NCI-H2196 (cell line): ENCODE measurements at regions not wholly inside any gene's neighbourhood (a gene's known extent, or its start where the extent isn't known, plus 50 kb on each side); places are given as distances from the start of the nearest gene placed in this dataset.

Source experiments
- DNase-seq: peaks from one replicate; lab custom pipeline; 2025; ENCODE audit not compliant: unreplicated experiment; lab: John Stamatoyannopoulos, UW

GRCh38 chr2:51628917-51629316 lies 597.0 kb upstream of the NRXN1 start:
- DNase-seq: no peak

GRCh38 chr2:51624995-51625394 lies 593.1 kb upstream of the NRXN1 start:
- no peak for DNase-seq

DNA sequence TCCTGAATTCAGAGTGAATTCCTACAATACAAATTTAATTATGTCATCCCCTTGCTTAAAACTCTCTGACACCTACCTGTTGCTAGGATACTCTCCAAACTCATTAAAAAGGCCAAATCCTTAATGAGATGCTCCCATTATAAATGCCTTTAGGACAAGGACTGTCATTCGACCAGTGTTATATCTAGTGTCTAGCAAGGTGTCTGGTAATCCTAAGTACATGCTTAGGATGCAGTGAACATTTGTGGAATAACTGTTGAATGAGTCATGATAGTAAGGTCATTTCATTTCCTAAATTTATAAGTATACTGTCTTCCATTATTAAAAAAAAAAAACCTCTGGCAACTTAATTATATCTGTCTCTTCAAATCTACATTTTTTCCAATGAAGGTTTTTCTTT lies 588.9 kb upstream of the NRXN1 start:
- no peak for DNase-seq

DNA sequence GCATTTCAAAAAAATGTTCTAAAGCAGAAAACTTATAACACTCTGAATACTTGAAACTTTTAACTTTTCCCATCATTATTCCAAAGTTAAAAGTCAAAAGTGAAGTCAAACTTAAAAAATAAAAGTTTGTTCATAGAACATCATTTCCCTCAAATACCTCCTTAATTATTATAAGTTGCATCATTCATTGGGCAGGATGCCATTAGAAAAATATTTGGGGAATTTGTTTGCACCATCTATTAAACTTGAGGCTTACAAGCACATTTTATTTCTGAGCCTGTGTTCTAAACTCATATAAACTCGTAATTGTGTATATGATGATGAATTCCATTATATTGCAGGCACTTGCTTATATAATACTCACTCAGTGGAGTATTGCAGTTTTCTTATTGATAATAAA lies 588.0 kb upstream of the NRXN1 start:
- DNase-seq: no peak

DNA sequence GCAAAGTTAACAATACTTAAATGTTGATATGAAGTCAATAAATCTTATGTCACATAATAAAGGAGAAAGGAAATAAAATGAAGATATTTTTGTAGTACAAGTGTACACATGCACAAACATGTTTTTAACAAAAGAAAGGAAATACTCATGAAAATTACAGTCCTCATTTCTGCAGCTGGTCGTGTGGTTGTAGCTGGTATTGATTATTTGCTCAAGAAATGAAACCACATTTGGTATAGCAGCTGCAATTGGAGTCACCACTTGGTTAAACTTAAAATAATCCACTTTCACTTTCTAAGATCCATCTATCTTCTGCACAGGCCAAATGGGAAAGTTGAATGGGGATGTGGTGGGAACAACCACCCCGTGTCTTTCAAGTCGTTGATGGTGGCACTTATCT lies 580.5 kb upstream of the NRXN1 start:
- no peak for DNase-seq

DNA sequence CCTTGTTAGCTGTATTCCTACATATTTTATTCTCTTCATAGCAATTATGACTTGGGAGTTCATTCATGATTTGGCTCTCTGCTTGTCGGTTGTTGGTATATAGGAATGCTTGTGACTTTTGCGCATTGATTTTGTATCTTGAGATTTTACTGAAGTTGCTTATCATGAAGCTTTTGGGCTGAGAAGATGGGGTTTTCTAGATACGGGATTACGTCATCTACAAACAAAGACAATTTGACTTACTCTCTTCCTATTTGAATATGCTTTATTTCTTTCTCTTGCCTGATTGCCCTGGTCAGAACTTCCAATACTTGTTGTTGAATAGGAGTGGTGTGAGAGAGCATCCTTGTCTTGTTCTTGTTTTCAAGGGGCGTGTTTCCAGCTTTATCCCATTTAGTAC lies 569.8 kb upstream of the NRXN1 start:
- DNase-seq: no peak

DNA sequence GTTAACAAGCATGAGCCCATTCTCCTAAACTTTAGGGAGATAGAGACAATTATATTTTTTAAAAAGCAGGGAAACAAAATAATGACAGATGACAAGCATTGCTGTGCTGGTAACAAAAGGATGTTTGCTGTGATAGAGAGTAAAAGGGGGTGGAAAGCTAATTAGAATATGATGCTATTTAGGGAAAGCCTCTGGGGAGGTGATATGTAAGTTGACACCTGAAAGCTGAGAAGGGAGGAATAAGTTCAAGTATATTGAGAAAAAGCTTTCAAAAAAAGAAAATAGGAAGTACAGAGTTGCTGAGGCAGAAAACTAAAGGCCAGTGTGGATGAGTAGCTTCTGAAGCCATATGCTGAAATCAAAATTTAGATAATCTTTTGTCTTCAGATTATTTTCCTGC lies 565.2 kb upstream of the NRXN1 start:
- DNase-seq: no peak

DNA sequence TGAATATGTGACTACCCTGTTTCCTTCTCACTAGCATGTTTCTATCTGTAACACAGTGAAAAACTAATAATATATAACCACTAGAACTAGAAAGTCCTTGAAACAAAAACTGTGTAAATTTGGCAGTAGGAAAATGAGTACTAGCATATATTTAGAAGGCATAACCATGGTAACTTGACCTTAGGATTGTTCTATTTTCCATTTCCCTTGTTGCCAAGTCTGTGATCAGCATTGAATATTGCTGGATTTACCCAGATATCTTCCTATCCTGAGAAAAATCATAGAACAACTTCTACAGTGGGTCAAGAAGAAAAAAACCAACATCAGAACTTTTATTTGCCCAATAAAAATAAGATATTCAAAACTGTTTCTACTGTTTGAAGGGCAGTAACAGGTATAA lies 563.9 kb upstream of the NRXN1 start:
- DNase-seq: no peak

DNA sequence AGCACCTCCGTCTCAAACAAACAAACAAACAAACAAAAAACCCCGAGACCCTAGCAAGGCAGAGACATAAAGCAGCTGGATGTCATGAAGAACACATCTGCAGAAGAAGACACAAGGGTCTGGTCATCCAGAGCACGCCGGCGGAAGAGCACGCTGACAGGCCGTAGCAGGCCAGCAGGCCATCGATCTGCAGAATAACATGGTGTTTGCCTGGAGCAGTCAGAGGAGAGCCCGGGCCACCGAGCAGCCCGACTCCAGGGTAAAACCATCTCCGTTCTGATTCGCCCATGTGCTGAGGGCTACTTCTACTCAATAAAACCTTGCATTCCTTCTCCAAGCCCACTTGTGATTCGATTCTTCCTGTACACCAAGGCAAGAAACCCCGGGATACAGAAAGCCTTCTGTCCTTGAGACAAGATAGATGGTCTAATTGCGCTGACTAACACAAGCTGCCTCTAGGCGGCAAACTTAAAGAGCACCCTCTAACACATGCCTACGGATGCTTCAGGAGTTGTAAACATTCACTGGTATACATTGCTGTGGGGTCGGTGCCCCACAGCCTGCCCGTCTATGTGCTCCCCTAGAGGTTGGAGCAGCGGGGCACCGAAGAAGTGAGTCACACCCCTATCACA lies 549.8 kb upstream of the NRXN1 start:
- DNase-seq: no peak

GRCh38 chr2:51579412-51579811 lies 547.5 kb upstream of the NRXN1 start:
- no peak for DNase-seq

DNA sequence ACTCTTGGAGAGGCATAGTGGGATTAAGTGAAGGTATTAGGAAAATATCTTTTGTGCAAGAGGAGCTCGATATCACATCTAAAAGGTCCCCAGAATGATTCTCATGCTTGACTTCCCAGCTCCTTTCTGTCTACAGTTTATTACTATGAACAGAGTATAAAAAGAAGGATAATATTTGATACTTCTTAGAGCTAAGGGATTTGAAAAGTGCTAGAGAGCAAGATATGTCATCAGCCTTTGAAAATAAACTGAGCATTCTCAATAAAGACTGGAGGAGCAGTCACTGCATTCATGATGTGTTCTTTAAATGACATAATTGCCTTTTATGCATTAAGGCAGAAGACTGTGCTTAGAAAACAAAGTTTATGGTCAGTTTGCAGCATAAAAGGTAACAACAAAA lies 543.2 kb upstream of the NRXN1 start:
- DNase-seq: no peak

- no peak for DNase-seq
These were observed 527.1 kb upstream of the NRXN1 start for GRCh38 chr2:51559026-51559425.

DNA sequence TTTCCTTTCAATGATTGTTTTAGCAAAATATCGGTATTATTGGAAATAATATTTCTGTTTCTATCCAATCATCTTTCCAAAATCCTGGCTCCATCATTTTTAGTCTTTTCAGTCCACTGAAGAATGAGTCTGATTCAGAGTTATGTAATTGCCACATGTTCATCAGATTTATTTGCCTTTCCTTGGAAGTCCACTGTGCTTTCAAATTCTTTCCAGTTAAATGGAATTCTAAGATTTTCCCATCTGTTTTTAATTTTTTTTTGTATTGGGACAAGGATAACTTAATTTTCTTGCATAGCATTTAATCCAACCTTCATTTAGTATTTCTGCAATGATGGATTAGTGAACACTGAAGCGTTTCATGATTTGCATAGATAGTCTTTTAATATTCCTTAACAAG lies 521.5 kb upstream of the NRXN1 start:
- no peak for DNase-seq

DNA sequence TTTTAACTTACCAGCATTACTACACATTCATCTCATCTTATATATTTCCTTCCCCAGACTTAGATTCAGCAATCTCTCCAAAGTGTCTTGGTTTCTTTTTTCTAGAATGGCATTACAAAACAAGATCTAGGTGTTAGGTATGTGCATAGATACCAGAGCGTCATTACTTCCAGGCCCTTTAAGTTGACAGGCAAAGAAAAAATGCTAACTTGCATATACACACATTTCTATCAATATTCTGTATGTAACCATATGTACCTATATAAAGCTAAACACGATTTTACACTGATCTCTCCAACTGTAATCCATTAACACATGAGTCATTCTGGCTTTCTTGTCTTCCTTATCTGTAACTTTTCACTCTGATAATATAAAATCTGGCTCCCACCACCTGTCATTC lies 503.8 kb upstream of the NRXN1 start:
- no peak for DNase-seq

- DNase-seq: no peak
These were observed 502.2 kb upstream of the NRXN1 start for GRCh38 chr2:51534166-51534565.

DNA sequence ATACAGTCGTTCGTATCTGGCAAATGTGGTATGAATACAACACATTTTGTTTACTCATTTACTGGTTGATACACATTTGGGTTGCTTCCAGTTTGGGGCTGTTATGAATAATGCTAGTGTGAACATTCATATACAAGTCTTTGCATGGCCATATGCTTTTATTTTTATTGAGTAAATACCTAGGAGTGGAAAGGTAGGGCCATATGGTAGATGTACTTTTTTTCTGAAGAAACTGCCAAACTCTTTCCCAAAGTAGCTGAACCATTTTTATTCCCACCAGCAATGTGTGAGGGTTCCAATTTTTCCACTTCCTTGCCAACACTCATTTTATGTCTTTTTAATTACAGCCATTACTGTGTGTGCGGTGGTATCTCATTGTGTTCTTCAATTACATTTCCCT lies 496.2 kb upstream of the NRXN1 start:
- no peak for DNase-seq

DNA sequence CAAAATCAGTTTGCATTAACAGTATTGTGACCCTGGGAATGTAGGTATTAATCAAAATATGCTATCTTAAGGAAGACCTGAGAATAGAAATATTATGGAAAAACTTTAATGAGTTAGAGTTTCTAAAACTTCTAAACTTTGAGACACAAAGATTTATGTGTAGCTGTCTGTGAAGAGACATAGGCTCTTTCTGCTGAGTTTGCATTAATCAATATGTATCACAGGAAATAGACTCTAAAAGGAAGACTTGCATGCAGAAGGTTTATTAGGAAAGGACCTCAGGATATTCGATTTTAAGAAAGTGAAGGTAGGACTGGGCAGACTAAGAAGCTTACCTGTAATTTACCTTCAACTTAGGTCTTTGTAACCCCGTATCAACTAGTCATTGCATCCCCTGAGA lies 494.8 kb upstream of the NRXN1 start:
- DNase-seq: no peak

DNA sequence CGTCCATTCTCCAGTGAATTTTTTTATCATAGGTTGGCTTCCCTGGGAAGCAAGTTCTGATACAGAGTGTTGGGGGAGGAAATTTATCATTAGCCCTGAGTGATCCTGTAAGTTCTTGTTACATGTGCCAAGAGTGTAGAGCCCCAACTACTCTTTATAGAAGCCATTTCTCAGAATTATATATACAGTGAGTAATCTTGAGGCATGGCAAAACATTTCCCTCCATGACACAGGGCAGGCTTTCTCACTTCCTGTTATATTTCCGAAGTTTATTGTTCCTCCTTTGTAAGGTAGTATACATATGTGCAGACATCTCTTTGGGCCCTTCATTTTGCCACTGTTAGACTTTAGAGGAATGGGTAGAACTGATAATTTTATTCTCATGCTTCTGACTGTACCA lies 484.7 kb upstream of the NRXN1 start:
- no peak for DNase-seq

GRCh38 chr2:51511002-51511401 lies 479.1 kb upstream of the NRXN1 start:
- DNase-seq: no peak

DNA sequence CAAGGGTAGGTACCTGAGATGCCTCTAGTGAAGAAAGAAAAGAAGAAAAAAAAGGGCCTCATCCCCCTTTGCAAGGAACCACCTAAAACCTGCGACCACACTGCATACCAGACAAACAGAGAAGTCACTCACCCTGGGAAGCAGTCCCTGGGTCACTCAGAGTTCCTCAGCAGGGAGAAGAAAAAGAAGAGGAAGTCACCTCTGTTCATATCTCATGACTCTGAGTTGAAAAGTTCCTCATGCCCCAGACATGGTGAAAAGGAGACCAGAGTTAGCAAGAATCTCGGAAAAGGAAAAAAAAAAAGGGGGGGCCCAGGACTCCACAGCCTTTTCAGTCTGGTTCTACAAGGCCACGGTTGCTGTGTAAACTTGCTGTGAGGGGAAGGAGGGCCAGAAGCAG lies 478.4 kb upstream of the NRXN1 start:
- no peak for DNase-seq

GRCh38 chr2:51505533-51505932 lies 473.6 kb upstream of the NRXN1 start:
- DNase-seq: no peak

GRCh38 chr2:51490576-51491234 lies 458.8 kb upstream of the NRXN1 start:
- no peak for DNase-seq

DNA sequence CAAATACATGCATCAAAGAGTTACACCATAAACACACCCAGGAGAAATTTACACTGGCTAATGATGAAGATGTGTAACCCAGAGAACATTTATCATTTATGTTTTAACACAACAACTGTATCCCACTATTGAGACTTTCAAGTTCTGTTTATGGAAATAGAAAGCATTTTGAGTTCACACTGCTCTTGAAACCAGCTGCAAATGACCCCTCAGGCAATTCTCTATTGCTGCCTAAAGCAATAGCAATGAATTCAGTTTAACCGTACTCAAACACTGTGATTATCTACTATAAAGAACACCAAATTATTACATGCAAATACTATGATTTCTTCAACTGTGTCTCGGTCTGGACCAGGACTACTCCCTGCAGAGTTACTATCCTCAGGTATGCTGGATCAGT lies 452.7 kb upstream of the NRXN1 start:
- no peak for DNase-seq
